ENCODE measurements at regions not wholly inside any gene's neighbourhood (a gene's known extent, or its start where the extent isn't known, plus 50 kb on each side); places are given as distances from the start of the nearest gene placed in this dataset.
"Not testable (repeated sequence)": the region's sequence is repeated elsewhere in the genome, so short reads cannot be mapped to it uniquely, and the experiment has no call there.

DNA sequence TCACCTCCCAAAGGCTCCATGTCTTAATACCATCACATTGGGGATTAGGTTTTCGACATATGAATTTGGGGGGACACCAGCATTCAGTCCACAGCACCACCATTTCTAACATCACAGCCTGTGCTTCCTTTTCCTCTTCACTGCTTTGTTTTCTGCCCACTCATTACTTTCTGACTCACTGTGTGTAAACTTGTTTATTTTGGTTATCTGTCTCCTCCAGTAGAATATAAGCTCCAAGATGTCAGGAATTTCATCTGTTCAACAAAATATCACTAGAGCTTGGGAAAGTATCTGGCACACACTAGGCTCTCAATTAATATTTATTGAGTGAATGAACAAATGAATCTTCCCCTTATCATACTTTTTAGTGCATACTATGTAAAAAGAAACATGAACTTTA is 152.0 kb downstream of the NUFIP1 start:
- DNase-seq (ENCODE audit: low read depth) = no peak
- TF ChIP-seq, protein P1, sequence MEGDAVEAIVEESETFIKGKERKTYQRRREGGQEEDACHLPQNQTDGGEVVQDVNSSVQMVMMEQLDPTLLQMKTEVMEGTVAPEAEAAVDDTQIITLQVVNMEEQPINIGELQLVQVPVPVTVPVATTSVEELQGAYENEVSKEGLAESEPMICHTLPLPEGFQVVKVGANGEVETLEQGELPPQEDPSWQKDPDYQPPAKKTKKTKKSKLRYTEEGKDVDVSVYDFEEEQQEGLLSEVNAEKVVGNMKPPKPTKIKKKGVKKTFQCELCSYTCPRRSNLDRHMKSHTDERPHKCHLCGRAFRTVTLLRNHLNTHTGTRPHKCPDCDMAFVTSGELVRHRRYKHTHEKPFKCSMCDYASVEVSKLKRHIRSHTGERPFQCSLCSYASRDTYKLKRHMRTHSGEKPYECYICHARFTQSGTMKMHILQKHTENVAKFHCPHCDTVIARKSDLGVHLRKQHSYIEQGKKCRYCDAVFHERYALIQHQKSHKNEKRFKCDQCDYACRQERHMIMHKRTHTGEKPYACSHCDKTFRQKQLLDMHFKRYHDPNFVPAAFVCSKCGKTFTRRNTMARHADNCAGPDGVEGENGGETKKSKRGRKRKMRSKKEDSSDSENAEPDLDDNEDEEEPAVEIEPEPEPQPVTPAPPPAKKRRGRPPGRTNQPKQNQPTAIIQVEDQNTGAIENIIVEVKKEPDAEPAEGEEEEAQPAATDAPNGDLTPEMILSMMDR (IDR thresholded peaks at IDR 0.05; ENCODE audit: low read depth, low read length, missing control alignments) = no peak
- no peak overlapping the region for H3K4me3 ChIP-seq (ENCODE audit: low read depth, low read length)

DNA sequence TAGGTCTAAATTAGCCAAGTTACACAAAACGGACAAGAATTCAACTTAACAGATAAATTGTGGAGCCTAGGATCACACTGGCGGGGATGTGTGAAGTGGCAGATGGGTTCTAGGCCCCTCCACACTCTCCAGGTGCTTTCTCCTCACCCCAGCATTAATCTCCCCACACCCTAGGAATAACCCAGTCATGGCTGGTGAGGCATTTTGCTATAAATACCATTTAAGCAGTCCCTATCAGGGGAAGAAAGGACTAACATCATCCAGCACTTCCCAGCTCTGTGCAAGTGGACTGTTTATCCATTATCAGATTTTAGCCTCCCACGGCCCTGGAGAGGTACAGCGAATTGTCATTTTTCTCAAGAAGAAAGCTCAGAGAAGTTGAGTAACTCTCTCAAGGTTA is 154.9 kb downstream of the NUFIP1 start:
- DNase-seq (ENCODE audit: low read depth) = no peak
- H3K4me3 ChIP-seq (ENCODE audit: low read depth, low read length) = no peak overlapping the region
- TF ChIP-seq, protein P1 (IDR thresholded peaks at IDR 0.05; ENCODE audit: low read depth, low read length, missing control alignments) = no peak

DNA sequence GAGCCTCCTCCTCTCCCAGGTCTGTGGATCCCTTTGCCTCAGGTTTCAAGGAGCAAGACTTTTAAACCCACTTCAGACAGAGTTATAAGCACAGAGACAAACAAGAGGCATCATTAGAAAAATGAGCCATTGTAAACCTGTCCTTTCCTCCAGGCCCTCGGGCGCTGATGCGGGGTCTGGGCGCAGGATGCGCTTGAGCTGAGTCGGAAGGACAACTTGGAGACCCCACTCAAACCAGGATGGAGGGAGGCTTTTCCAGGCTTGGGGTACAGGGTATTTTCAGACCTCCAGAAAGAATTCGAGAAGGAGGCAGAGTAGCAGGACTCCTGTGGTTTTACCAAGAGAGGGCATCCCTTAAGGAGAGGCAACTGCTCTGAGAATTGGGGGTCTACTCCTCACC is 155.6 kb downstream of the NUFIP1 start:
- no peak for DNase-seq (ENCODE audit: low read depth)
- TF ChIP-seq, protein P1 (IDR thresholded peaks at IDR 0.05; ENCODE audit: low read depth, low read length, missing control alignments) = no peak

DNA sequence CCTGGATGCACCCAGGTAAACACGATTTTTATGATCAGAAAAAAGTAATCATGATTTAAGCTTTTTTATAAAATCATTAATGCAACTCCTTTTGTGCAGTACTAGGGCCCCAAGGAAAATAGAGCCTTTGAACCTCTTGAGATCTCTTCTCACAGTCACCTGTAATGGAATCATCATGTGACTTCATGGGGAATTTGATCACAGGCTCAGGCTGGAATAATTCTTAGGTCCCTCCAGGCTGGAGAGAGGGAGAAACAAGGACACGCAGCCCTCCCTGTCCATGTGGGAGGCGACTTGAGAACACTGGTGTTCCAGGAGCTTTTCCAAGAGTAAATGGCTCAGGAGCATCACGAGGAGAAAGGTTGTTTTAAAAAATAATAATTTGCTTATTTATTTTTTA is 156.1 kb downstream of the NUFIP1 start:
- TF ChIP-seq, protein P1 (IDR thresholded peaks at IDR 0.05; ENCODE audit: low read depth, low read length, missing control alignments) = no peak
- H3K4me3 ChIP-seq (ENCODE audit: low read depth, low read length) = no peak overlapping the region
- DNase-seq (ENCODE audit: low read depth) = no peak

More for the DNA sequence above, 155.6 kb downstream of the NUFIP1 start:
- no peak overlapping the region for H3K4me3 ChIP-seq (ENCODE audit: low read depth, low read length)

DNA sequence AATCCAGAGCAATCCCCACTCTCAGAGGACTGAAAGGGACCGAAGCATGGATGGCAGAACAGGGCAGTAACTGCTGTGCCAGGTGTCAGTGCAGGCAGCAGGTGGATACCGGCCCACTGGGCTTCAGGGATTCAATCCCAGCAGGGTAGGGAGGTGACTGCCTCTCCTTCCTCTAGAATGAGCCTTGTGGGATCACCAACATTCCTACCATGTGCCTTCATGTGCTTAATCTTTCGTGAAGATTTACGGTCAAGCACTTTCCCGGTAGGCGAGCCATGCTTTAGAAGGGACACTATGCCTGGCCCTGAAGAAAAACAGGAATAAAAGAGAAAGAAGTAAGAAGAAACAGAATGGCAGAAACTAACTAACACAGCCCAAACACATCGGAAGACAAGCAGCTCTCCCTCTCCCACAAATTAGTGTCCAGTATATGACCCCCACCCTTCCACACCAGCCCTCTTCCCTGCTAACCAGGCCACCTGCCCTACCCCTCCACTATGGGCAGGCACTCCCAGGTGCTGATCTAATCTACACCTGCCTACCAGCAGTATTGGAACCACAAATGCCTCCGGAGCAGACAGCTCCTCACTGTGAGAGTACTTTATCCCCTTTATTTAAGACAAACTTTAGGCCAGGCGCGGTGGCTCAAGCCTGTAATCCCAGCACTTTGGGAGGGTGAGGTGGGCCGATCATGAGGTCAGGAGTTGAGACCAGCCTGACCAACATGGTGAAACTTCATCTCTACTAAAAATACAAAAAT is 162.5 kb downstream of the NUFIP1 start:
- DNase-seq (ENCODE audit: low read depth) = no peak
- TF ChIP-seq, protein P1 (IDR thresholded peaks at IDR 0.05; ENCODE audit: low read depth, low read length, missing control alignments) = no peak
- H3K4me3 ChIP-seq (ENCODE audit: low read depth, low read length) = no peak overlapping the region

DNA sequence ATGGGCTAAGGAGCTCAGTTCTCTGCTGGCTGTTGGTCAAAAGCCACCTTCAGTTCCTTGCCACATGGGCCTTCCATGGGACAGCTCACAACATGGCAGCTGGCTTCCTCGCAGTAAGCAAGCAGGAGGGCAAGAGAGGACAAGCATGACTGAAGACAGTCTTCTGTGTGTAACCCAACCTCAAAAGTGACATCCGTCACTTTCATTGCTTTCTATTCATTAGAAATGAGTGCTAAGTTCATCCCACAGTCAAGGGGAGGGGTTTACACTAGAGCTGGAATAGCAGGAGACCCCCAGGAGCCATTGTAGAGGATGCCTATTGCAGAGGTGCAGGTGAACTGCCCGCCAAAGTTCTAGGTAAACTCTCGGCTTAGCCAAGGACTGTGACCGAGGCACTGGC is 163.3 kb downstream of the NUFIP1 start:
- no peak for DNase-seq (ENCODE audit: low read depth)
- no peak overlapping the region for H3K4me3 ChIP-seq (ENCODE audit: low read depth, low read length)
- TF ChIP-seq, protein P1 (IDR thresholded peaks at IDR 0.05; ENCODE audit: low read depth, low read length, missing control alignments) = no peak

DNA sequence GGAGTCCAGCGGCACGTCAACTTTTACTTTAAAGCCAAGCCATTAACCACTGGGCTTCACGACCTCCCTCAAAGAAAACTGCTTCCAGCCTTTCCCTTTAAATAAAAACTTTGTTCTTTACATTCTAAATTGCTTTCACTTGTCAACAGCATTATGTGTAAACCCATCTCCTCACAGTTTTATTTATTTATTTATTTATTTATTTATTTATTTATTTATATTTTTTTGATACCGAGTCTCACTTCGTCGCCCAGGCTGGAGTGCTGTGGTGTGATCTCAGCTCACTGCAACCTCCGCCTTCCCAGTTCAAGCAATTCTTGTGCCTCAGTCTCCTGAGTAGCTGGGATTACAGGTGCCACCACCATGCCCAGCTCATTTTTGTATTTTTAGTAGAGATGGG is 165.7 kb downstream of the NUFIP1 start:
- DNase-seq (ENCODE audit: low read depth); H3K4me3 ChIP-seq (ENCODE audit: low read depth, low read length): not testable (repeated sequence)
